ENCODE measurements at regions not wholly inside any gene's neighbourhood (a gene's known extent, or its start where the extent isn't known, plus 50 kb on each side); places are given as distances from the start of the nearest gene placed in this dataset.

DNA sequence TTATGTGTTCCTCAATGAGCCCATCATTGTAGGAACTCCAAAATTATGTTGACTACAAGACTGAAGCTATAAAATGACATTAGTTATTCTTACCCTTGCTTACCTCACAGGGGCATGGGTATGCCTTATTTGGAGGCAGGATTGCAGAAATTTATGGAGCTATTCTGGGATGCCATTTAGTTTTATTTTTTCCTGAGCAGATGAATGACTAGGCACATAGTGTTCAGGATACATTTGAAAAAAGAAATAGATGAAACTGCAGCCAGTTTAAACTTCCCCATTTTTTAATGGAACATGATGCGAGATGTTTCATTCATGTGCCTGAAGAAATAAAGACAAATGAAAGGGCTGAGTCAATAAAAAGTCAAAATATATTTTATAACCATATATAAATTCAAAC is 399.2 kb upstream of the JAG1 start:
- no peaks in the 10 kb centered on the region for H3K27me3 ChIP-seq (ENCODE audit: control insufficient read depth in 1 of 2, insufficient read depth in 2 of 2, low read length in 2 of 2)
- no peak overlapping the region for H3K27ac ChIP-seq (ENCODE audit: low read depth in 1 of 2, low read length in 2 of 2)
- peaks cover 9% of the 10 kb centered on the region for H3K9me3 Mint-ChIP-seq
- H3K9me3 ChIP-seq (ENCODE audit: control insufficient read depth in 1 of 2, insufficient read depth in 1 of 2, low read length in 2 of 2), result no peaks in the 10 kb centered on the region
- DNase-seq, result no peak
- intact Hi-C loops (cut with DNase I, micrococcal nuclease), result no loop called here
- CTCF ChIA-PET, result no interaction called here
- POLR2A ChIA-PET, result no interaction called here
- H3K4me3 ChIP-seq (ENCODE audit: low read length), result no peak overlapping the region
- H3K27me3 Mint-ChIP-seq, result no peaks in the 10 kb centered on the region
- no peak overlapping the region for H3K27ac Mint-ChIP-seq
- no peak overlapping the region for H3K4me3 Mint-ChIP-seq
- H3K4me1 ChIP-seq (ENCODE audit: insufficient read depth, low read length), result no peaks in the 10 kb centered on the region
- H3K36me3 ChIP-seq (ENCODE audit: insufficient read depth, low read length), result no peaks in the 10 kb centered on the region
- TF ChIP-seq, protein P1, sequence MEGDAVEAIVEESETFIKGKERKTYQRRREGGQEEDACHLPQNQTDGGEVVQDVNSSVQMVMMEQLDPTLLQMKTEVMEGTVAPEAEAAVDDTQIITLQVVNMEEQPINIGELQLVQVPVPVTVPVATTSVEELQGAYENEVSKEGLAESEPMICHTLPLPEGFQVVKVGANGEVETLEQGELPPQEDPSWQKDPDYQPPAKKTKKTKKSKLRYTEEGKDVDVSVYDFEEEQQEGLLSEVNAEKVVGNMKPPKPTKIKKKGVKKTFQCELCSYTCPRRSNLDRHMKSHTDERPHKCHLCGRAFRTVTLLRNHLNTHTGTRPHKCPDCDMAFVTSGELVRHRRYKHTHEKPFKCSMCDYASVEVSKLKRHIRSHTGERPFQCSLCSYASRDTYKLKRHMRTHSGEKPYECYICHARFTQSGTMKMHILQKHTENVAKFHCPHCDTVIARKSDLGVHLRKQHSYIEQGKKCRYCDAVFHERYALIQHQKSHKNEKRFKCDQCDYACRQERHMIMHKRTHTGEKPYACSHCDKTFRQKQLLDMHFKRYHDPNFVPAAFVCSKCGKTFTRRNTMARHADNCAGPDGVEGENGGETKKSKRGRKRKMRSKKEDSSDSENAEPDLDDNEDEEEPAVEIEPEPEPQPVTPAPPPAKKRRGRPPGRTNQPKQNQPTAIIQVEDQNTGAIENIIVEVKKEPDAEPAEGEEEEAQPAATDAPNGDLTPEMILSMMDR (IDR thresholded peaks at IDR 0.05), result no peak
- ATAC-seq (ENCODE audit: poor library complexity), result no peak
- H3K36me3 Mint-ChIP-seq (ENCODE audit: low read depth), result no peaks in the 10 kb centered on the region
- no peaks in the 10 kb centered on the region for H3K4me1 Mint-ChIP-seq (ENCODE audit: low read depth)

DNA sequence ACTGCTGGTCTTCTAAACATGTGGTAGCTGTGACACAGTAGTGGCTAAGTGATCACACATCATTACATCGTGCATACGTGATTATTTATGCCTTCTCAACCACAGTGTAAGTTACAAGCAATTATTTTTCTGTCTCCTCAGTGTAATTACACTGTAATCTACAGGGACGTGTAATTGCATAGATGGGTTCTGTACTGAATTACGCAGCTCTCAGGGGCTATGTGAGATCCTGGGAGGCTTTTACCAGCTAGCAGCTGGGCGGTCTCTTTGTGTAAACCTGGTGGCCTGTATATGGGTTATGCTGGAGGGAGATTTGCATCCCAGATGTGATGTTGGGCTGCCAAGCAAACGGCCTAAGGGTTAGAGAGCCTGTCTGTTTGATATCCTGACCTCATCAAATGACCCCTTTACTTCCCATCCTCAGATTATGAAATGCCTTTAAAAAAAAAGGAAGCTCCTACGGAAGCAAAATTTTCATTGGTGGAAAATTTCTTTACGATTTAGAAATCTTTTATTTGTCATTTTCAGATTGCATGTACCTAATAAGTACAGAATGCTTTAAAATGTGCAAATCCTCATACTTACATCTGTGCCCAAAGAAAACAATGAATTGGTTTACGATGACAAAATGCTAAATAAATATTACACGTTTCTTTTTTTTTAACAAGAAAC is 402.8 kb upstream of the JAG1 start:
- POLR2A ChIA-PET, result no interaction called here

DNA sequence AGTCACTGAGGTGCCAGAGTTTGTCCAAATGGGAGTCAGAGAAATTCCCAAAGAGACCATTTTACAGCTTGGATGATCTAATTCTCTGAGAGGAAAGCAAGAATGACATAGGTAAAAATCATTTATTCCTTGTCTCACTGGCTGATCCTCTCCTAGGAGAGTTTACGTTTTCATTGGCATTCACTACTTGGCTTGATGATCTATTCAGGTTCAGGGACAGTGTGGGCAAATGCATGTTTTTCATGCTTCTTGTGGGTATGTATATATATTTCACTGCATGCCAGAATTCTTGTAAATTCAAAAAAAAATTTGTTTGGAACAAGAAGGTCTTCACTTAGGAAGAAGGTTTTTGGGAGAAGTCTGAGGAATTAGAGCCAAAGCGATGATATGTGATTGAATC is 403.4 kb upstream of the JAG1 start:
- Mint-ChIP-seq H3K27ac (no peak overlapping the region), H3K27me3 (no peaks in the 10 kb centered on the region), H3K4me1 (ENCODE audit: low read depth) (no peaks in the 10 kb centered on the region), H3K4me3 (no peak overlapping the region), H3K9me3 (peaks cover 6% of the 10 kb centered on the region), H3K36me3 (ENCODE audit: low read depth) (no peaks in the 10 kb centered on the region)
- Histone ChIP-seq H3K36me3 (ENCODE audit: insufficient read depth, low read length) (no peaks in the 10 kb centered on the region), H3K4me1 (ENCODE audit: insufficient read depth, low read length) (no peaks in the 10 kb centered on the region), H3K27me3 (ENCODE audit: control insufficient read depth in 1 of 2, insufficient read depth in 2 of 2, low read length in 2 of 2) (no peaks in the 10 kb centered on the region), H3K9me3 (ENCODE audit: control insufficient read depth in 1 of 2, insufficient read depth in 1 of 2, low read length in 2 of 2) (peaks cover 0 to 3% of the 10 kb centered on the region in 2 experiments), H3K4me3 (ENCODE audit: low read length) (no peak overlapping the region), H3K27ac (ENCODE audit: low read depth in 1 of 2, low read length in 2 of 2) (no peak overlapping the region)
- no peak for ATAC-seq (ENCODE audit: poor library complexity)
- TF ChIP-seq, protein P1 (IDR thresholded peaks at IDR 0.05), result no peak
- CTCF ChIA-PET, result no interaction called here
- no peak for DNase-seq
- POLR2A ChIA-PET, result no interaction called here
- intact Hi-C loops (cut with DNase I, micrococcal nuclease), result no loop called here

More for the DNA sequence above, 402.8 kb upstream of the JAG1 start:
- Mint-ChIP-seq H3K27ac (no peak overlapping the region), H3K4me3 (no peak overlapping the region), H3K4me1 (ENCODE audit: low read depth) (no peaks in the 10 kb centered on the region), H3K36me3 (ENCODE audit: low read depth) (no peaks in the 10 kb centered on the region), H3K9me3 (peaks cover 9% of the 10 kb centered on the region), H3K27me3 (no peaks in the 10 kb centered on the region)
- H3K9me3 ChIP-seq (ENCODE audit: control insufficient read depth in 1 of 2, insufficient read depth in 1 of 2, low read length in 2 of 2), result peaks cover 0 to under 1% of the 10 kb centered on the region in 2 experiments
- no peak for ATAC-seq (ENCODE audit: poor library complexity)
- H3K4me3 ChIP-seq (ENCODE audit: low read length), result no peak overlapping the region
- no peak overlapping the region for H3K27ac ChIP-seq (ENCODE audit: low read depth in 1 of 2, low read length in 2 of 2)
- TF ChIP-seq, protein P1 (IDR thresholded peaks at IDR 0.05), result no peak
- H3K4me1 ChIP-seq (ENCODE audit: insufficient read depth, low read length), result no peaks in the 10 kb centered on the region
- no peaks in the 10 kb centered on the region for H3K36me3 ChIP-seq (ENCODE audit: insufficient read depth, low read length)
- intact Hi-C loops (cut with DNase I, micrococcal nuclease), result no loop called here
- CTCF ChIA-PET, result no interaction called here
- H3K27me3 ChIP-seq (ENCODE audit: control insufficient read depth in 1 of 2, insufficient read depth in 2 of 2, low read length in 2 of 2), result no peaks in the 10 kb centered on the region
- no peak for DNase-seq

All from CD4-positive, alpha-beta T cell (primary cell).